Breast epithelium (tissue), 3 donors: ENCODE measurements at regions not wholly inside any gene's neighbourhood (a gene's known extent, or its start where the extent isn't known, plus 50 kb on each side); places are given as distances from the start of the nearest gene placed in this dataset.

Experiments used
- POLR2A ChIP-seq: fragments of 450-650 bp; IDR thresholded peaks from one replicate; pipeline ENCODE4 v1.6.1; 2016; ENCODE audit warnings: antibody characterized with exemption, mild to moderate bottlenecking, moderate library complexity
- POLR2AphosphoS5 ChIP-seq, 3 donors: sonication (generic); formaldehyde crosslinking; IDR thresholded peaks; one replicate each; pipeline ENCODE4 v1.6.1; 2017; ENCODE audit warnings: antibody characterized with exemption in 3 of 3
- TF ChIP-seq, protein P1 (sequence below), 3 donors: fragments of 450-650 bp; IDR thresholded peaks; one replicate each; pipeline ENCODE4 v1.5.1; 2016 to 2017; ENCODE audit warnings: antibody characterized with exemption in 3 of 3, mild to moderate bottlenecking in 3 of 3, moderate library complexity in 3 of 3

DNA sequence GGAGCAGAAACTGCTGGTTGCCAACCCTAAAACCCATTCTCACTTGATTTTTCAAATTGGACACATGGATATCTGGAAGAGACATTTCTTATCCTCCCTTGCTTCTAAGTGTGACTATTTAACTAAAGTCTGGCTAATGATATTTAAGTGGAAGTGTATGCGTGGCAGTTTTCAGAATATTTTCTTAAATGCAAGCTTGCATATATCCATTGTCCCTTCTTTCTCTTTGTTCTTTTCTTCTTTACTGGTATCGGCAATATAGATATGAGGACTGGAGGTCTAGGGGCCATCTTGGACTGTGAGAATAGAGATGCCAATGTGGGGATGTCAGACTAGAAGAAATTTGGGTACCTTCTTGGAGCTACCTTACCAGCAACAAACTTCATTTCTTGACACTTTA lies 364.3 kb upstream of the DPH6 start:
- TF ChIP-seq POLR2AphosphoS5 (IDR thresholded peaks at IDR 0.05) (no peak), POLR2A (no peak)
- TF ChIP-seq, protein P1, sequence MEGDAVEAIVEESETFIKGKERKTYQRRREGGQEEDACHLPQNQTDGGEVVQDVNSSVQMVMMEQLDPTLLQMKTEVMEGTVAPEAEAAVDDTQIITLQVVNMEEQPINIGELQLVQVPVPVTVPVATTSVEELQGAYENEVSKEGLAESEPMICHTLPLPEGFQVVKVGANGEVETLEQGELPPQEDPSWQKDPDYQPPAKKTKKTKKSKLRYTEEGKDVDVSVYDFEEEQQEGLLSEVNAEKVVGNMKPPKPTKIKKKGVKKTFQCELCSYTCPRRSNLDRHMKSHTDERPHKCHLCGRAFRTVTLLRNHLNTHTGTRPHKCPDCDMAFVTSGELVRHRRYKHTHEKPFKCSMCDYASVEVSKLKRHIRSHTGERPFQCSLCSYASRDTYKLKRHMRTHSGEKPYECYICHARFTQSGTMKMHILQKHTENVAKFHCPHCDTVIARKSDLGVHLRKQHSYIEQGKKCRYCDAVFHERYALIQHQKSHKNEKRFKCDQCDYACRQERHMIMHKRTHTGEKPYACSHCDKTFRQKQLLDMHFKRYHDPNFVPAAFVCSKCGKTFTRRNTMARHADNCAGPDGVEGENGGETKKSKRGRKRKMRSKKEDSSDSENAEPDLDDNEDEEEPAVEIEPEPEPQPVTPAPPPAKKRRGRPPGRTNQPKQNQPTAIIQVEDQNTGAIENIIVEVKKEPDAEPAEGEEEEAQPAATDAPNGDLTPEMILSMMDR (IDR thresholded peaks at IDR 0.05), result no peak
